Gastroesophageal sphincter (tissue), 4 donors: ENCODE measurements at regions not wholly inside any gene's neighbourhood (a gene's known extent, or its start where the extent isn't known, plus 50 kb on each side); places are given as distances from the start of the nearest gene placed in this dataset.

Experiments
- ATAC-seq: fragments of 150-250 bp; one replicate; pipeline ENCODE4 v1.9.1; 2016; ENCODE audit warnings: mild to moderate bottlenecking, moderate library complexity
- H3K27ac ChIP-seq, 4 donors: fragments of 200-600 bp; sonication (generic) in 3 of 4; 1 replicate in 3 of 4; 2 replicates in 1 of 4; pipeline ENCODE4 v1.5.1; 2016 to 2019
- H3K27me3 ChIP-seq: fragments of 200-600 bp; sonication (generic); one replicate; pipeline ENCODE4 v1.5.1; 2019
- H3K36me3 ChIP-seq, 2 donors: fragments of 200-600 bp; sonication (generic); one replicate each; pipeline ENCODE4 v1.5.1; 2019; ENCODE audit warnings: control low read depth in 1 of 2
- H3K4me1 ChIP-seq, 3 donors: fragments of 200-600 bp; sonication (generic); 1 replicate in 2 of 3; 2 replicates in 1 of 3; pipeline ENCODE4 v1.5.1; 2016 to 2019; ENCODE audit warnings: control low read depth in 2 of 3
- H3K4me3 ChIP-seq, 2 donors: fragments of 200-600 bp; sonication (generic); one replicate each; pipeline ENCODE4 v1.5.1; 2019; ENCODE audit warnings: mild to moderate bottlenecking in 1 of 2, moderate library complexity in 1 of 2
- H3K9me3 ChIP-seq, 3 donors: fragments of 200-600 bp; sonication (generic); one replicate each; pipeline ENCODE4 v1.5.1; 2017 to 2019; ENCODE audit warnings: control low read depth in 2 of 3
- CTCF ChIP-seq, 4 experiments: fragments of 200-600 bp in 2 of 4; fragments of 450-650 bp in 2 of 4; sonication (generic) in 1 of 4; IDR thresholded peaks; one replicate each; pipeline ENCODE4 v1.5.1; 2017 to 2019; ENCODE audit warnings: antibody characterized with exemption in 4 of 4, mild to moderate bottlenecking in 2 of 4, moderate library complexity in 2 of 4
- EP300 ChIP-seq: sonication (generic); formaldehyde crosslinking; IDR thresholded peaks from one replicate; pipeline ENCODE4 v1.6.1; 2017; ENCODE audit warnings: antibody characterized with exemption, mild to moderate bottlenecking
- POLR2A ChIP-seq, 2 donors: fragments of 450-650 bp; IDR thresholded peaks; one replicate each; pipeline ENCODE4 v1.6.1; 2017; ENCODE audit warnings: antibody characterized with exemption in 2 of 2, mild to moderate bottlenecking in 2 of 2, moderate library complexity in 1 of 2
- POLR2AphosphoS5 ChIP-seq: sonication (generic); formaldehyde crosslinking; IDR thresholded peaks from one replicate; pipeline ENCODE4 v1.6.1; 2017; ENCODE audit warnings: antibody characterized with exemption
- WGBS, 2 donors: methylation state at CpG; one replicate each; pipeline ENCODE4 v1.1.5; 2018; ENCODE audit warnings: low coverage in 1 of 2; 5-methylcytosine and 5-hydroxymethylcytosine counted together

- H3K4me3 ChIP-seq, result no peak overlapping the region
- TF ChIP-seq EP300 (no peak), POLR2AphosphoS5 (no peak), POLR2A (IDR thresholded peaks at IDR 0.05) (no peak), CTCF (IDR thresholded peaks at IDR 0.05) (no peak)
- 61 to 68% methylated on average over 2 of the region's 3 CpGs for WGBS, 2 donors
- H3K27ac ChIP-seq, result no peak overlapping the region
- no peaks in the 10 kb centered on the region for H3K36me3 ChIP-seq
- ATAC-seq, result no peak
- no peaks in the 10 kb centered on the region for H3K27me3 ChIP-seq
- H3K4me1 ChIP-seq, result no peaks in the 10 kb centered on the region
- H3K9me3 ChIP-seq, result peaks cover 0 to 6% (median 0%) of the 10 kb centered on the region in 3 donors
Measured at GRCh38 chr18:8996771-8997432, 105.6 kb upstream of the NDUFV2 start.

DNA sequence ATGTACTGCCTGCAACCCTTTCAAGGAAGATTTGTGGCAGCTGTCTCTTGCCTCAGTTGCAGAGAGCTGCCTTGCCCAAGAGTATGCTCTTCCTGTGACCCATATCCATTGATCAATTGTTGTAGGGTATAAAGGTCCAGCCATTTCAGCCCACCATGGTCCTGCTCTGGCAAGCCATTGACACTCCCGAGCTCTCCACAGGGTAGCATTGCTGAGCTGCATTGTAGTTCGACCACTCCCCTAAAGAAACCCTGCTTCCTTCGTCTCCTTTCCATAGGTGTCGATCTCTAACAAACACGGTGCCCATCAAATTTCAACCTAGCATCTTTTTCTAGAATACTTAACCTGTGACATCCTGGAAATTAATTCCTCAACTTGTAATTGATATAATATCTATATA, 104.9 kb upstream of the NDUFV2 start:
- Histone ChIP-seq H3K27ac (no peak overlapping the region), H3K36me3 (no peaks in the 10 kb centered on the region), H3K4me3 (no peak overlapping the region), H3K4me1 (no peaks in the 10 kb centered on the region), H3K27me3 (no peaks in the 10 kb centered on the region), H3K9me3 (peaks cover 0 to 6% (median 0%) of the 10 kb centered on the region in 3 donors)
- no peak for ATAC-seq
- WGBS, 2 donors, result 61 to 68% methylated on average over 5 of the region's 5 CpGs
- TF ChIP-seq EP300 (no peak), CTCF (IDR thresholded peaks at IDR 0.05) (no peak)

DNA sequence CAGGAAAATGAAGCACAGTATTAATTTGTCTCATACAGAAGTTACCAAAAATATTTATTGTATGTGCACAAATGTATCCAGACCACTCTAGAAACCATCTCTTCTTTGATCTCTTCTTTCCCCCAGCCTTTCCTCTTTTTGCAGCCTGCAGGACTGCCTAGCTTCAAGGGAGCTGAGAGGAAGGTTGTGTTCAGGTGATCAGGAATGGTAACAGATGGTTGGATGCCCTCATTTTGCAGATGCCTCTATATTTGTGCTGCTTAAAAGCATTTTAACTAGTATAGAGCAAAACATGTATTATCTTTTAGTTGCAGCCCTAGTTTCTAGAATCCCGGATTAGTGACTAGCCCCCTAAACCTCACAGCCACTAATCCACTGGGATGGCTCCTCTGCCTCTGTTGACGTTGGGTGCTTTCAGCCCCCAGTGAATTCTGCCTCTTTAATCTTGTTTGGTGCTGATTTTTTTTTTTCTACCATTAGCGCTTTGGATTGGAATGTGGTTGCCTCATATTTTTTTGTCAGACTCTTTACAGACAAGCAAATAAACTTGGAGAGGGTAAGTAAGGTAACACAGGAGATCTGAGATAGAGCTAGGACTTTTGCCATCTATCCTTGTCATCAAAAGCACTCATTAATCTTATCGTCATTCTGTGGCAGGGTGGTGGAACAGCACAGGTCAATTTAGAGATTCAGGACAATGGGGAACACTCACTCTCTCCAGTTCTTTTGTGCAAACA, 103.8 kb upstream of the NDUFV2 start:
- Histone ChIP-seq H3K4me3 (no peak overlapping the region), H3K27me3 (no peaks in the 10 kb centered on the region), H3K4me1 (no peaks in the 10 kb centered on the region), H3K36me3 (no peaks in the 10 kb centered on the region), H3K9me3 (peaks cover 0 to 6% (median 0%) of the 10 kb centered on the region in 3 donors), H3K27ac (no peak overlapping the region)
- 21 to 30% methylated on average over 2 to 4 of the region's 4 CpGs for WGBS, 2 donors
- TF ChIP-seq POLR2A (IDR thresholded peaks at IDR 0.05), result no peak
- no peak for TF ChIP-seq EP300
- no peak for TF ChIP-seq CTCF (IDR thresholded peaks at IDR 0.05)
- no peak for TF ChIP-seq POLR2AphosphoS5
- no peak for ATAC-seq

DNA sequence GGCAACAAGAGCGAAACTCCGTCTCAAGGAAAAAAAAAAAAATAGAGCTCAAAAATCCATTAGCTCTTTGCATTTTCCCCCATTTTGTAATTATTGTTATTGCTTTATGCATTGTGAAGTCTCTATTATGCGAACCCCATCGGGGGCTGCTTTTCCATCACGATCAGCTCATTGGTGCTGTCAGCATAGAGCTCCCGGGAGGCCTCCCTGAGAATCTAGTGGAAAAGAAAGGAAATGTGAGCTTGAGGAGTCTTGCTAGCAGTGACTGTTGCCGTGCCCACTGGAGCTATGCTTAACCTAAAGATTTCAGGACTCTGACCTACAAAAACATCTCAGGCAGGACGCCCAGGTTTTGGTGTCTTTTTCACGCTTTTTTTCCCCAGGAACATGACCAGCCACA, 102.6 kb upstream of the NDUFV2 start:
- peaks cover 0 to 6% (median 0%) of the 10 kb centered on the region in 3 donors for H3K9me3 ChIP-seq
- 66 to 76% methylated on average over 4 to 9 of the region's 9 CpGs for WGBS, 2 donors
- H3K27ac ChIP-seq, result no peak overlapping the region
- no peak for ATAC-seq
- TF ChIP-seq POLR2AphosphoS5, result no peak
- no peak for TF ChIP-seq CTCF (IDR thresholded peaks at IDR 0.05)
- TF ChIP-seq POLR2A (IDR thresholded peaks at IDR 0.05), result no peak
- TF ChIP-seq EP300, result no peak
- no peak overlapping the region for H3K4me3 ChIP-seq
- no peaks in the 10 kb centered on the region for H3K4me1 ChIP-seq
- H3K27me3 ChIP-seq, result no peaks in the 10 kb centered on the region
- no peaks in the 10 kb centered on the region for H3K36me3 ChIP-seq

GRCh38 chr18:9000733-9001132, 101.8 kb upstream of the NDUFV2 start:
- Histone ChIP-seq H3K36me3 (no peaks in the 10 kb centered on the region), H3K9me3 (peaks cover 0 to 6% (median 0%) of the 10 kb centered on the region in 3 donors), H3K4me1 (no peaks in the 10 kb centered on the region), H3K27me3 (no peaks in the 10 kb centered on the region), H3K27ac (no peak overlapping the region), H3K4me3 (no peak overlapping the region)
- no peak for ATAC-seq
- WGBS, 2 donors, result 39 to 44% methylated on average over 3 to 5 of the region's 5 CpGs
- TF ChIP-seq EP300, result no peak
